Stimulated activated CD8-positive, alpha-beta memory T cell treated with anti-CD3 and anti-CD28 coated beads, Interleukin-4, amount 100 ng/mL, for 1 hour (primary cell): ENCODE measurements at regions not wholly inside any gene's neighbourhood (a gene's known extent, or its start where the extent isn't known, plus 50 kb on each side); places are given as distances from the start of the nearest gene placed in this dataset.
"Not testable (repeated sequence)": the region's sequence is repeated elsewhere in the genome, so short reads cannot be mapped to it uniquely, and the experiment has no call there.

Source experiments
- DNase-seq, 2 donors: peaks; one replicate each; pipeline ENCODE4 v3.0.0-alpha.2; 2020; ENCODE audit warnings: low read depth in 2 of 2, low spot score in 1 of 2

DNA sequence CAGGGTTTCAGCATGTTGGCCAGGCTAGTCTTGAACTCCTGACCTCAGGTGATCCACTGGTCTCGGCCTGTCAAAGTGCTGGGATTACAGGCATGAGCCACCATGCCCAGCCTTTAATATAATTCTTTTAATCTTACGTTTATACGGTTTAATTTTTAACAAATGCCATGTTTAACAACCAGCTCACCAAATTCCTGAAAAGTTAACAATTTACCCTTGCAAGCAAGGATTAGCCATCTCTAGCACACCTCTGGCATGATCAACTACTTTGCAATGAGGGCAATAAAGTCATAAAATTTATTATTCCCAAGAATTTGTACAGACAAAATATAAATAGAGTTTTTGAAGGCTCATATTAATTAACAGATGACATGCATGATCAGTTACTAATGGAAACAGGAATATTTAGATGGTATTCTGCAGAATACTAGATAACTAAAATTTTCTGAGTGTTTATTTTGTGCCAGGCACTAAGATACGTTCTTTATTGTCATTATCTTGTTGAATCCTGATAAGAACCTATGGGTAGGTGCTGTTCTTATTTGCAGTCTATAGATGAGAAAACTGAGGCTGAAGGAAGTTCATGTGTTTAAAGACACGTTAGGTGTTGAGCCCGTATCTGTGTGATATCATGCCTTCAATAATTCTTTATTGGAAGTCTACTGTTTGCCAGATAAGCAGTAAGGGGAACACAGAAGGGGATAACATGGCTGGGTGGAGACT lies 190.1 kb downstream of the CDCA7 start:
- DNase-seq: no peak

DNA sequence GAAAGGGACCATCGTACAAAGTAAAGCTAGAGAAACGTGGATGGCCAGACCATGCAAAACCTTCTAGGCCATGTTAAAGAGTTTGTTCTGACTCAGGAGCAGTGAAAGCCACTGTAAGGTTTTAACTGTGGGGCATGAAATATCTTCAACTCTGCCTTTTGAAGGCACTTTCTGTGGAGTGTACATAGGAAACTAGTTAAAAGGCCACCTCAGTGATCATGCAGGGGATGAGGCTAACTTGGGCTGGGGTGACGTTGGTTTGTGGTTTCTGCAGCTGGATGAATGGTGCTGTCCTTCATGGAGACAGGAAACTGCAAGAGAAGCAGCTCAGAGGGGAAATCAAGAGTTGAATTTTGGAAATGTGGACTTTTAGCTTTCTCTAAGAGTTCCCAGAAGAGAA lies 190.7 kb downstream of the CDCA7 start:
- no peak for DNase-seq

DNA sequence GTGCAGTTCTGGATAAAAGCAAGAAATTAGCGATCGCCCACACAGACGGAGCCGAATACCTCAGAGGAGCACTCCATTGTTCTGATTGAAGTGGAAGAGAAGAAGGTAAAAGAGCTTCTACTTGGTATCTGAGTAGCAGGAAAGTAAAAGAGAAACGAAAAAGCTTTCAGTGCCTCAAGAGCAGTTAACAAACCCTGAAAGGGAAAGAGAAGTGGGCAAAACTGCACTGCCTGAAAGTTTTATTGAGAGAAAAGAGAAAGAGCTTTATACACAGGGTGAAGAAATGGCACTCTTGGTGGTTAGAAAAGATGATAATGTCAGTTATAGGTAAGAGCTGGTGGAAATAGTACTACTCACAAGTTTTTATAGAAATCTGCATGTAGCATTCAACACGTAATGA lies 192.8 kb downstream of the CDCA7 start:
- DNase-seq: no peak

DNA sequence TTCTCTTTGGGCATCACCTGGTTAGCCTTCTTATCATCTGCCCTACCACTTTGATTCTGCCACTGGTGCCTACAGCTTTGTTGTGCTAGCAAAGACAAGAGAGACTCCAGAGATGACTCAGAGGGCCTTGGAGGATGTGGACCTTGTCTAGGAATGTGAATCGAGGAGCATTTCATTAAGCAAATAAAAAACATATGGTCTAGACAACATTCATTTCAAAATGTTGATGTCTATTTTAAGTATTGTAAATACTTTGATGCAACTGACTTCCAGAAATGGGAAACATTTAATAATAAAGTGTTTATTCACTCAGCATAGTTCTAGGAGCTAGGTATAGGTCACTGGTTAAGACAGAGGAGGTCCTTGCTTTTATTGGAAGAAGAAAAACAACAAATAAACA lies 195.5 kb downstream of the CDCA7 start:
- DNase-seq: no peak

DNA sequence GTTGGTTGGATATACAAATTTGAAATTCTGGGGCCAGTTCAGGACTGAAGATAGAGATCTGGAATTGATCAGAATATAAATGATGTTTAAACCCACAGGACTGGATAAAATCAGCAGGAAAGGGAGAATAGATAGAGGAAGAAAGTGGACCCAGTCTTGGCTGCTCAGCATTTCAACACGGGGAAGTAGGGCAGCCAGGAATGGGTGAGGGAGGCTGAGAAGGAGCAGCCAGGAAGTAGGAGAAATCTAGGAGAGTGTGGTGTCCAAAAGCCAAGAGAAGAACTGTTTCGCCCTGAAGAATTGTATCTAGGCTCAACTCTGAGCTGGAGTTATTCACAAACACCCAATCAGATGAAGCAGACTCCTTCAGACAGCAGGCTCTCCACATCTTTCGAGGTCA lies 197.9 kb downstream of the CDCA7 start:
- DNase-seq: no peak

DNA sequence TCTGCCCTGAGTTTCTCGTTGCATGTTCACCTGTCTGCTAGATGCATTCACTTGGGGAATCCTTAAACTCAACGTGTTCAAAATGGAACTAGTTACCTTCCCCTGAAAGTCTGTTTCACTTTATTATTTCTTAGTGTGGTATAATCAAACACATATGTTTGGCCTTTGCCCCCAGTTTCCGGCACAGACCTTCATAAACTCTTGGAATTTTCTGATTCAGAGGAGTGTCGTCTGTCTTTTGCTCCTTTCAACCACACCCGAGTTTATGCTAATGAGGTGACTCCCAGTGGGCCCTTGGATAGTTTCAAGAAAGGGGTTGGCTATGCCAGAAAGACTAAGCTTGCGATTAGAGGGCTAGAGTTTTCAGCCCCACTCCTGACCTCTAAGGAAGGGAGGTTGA lies 198.9 kb downstream of the CDCA7 start:
- DNase-seq: no peak

DNA sequence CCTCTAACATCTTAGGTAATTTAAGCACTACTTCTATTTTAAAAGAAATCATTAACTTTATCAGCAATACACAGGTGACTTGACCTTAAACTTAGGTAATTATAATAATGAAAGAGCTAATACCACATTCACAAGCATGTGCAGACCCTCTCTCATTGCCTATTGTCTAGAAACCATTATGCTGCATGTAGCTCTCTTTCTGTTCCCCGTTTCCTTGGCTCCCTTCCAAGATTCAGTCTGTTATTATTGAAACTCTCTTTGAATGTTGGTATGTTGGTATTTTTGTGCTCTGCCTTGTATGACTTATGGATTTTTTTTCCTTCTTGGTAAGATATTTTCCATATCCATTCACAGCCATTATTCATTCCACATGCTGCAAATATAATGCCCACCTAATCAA lies 201.2 kb downstream of the CDCA7 start:
- DNase-seq: no peak

DNA sequence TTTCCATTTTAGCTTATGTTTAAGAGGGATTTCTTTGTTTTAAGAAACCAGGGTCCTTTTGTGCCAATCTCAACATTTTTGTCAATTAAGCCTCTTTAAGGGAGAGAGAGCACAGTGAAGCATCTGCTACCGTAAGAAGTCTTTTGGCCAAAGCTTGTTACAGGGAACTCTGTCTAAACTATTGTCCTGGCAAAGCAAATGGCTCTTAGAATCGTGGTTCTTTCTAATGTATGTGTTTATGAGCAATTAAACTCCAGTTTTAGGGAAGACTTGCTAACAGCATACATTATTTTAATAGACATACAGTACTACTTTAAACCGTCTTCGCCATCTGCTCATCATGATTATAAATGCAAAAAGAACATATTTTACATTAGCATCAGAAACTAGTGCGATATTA lies 202.1 kb downstream of the CDCA7 start:
- no peak for DNase-seq

DNA sequence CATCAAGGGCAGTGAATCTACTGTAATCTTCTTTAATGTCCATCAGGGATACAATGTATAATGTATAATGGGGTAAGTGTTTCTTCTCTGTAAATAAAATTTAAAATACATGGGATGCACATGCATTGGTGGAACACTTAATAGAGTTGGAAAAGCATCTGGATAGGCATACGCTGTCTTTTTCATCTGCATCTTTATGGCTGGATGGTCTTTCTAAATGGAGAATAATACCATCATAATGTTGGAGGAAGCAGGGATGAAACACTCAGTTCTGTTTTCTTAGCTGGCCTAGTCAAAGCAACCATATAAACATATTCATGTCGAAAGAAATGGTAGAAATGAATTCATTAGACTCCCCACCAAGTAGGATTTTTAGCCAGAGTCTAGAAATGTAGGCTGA lies 202.8 kb downstream of the CDCA7 start:
- DNase-seq: no peak

DNA sequence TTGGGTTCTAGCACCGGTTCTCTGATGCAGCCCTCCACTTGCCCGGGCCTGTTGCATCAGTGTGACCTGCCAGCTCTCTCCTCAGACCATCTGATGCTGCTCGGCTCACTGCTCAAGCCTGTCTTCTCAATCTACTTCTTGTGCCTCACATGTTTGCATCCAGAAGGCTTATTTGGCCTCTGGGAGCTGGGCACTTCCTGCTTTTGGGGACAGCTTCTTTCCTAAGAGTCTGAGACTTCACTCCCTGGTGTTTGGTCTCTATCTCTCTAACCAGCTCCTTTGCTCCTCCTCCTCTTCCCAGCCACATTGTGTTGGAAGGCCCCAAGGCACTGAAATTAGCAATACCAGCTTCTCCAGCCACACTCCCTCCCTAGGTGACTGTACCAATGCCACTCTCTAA lies 212.8 kb downstream of the CDCA7 start:
- DNase-seq: no peak

DNA sequence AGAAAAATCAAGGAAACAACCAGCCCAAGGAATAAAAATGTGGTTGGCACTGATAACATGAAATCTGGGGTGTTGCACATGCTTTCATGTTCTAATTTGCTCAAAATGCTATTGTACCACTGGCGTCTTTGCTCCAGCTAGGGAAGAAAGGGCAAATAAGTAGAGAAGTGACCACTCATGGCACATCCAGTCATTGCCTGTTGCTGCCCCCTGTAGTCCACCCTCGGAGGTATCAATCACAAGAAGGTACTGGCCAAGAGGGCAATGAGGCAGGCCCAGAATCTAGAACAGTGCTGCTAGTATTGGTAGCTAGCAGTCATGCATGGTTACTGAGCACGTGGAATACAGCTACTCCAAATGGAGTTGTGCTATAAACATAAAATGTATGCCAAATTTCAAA lies 213.4 kb downstream of the CDCA7 start:
- DNase-seq: no peak

DNA sequence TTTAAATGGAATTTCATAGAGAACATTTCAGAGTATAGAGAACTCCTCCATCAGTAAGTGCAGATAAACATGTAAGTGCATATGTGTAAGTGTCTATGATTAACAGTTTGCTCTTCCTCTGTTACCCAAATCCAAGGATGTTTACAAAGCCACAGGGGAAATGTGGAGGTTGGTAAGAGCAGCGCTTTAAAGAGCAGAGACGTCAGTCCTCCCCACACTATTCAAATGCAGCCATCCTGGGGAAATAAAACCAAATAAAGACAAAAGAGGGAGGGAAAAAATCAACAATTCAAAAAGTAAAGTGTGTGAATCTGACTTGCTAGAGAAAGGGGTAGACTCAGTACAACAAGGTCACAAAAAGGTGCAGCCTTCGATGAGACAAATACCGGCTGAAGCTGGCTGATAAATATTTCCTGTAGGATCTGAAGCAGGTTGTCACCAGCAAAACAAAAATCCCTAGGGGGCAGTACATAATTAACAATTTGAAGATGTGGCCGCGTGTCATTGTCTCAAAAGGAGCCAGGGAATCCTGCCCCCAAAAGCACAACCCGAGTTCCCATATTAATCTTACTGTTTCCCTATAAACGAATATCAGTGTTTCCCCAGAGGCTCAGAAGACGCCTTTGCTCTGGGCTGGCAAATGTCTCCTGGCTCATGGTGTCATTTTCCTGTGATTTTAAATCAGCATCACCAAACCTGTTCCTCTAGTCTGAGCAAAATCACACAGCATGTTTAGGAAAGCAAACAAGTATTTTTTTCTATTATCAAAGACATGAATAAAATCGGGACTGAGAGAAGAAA lies 216.5 kb downstream of the CDCA7 start:
- no peak for DNase-seq

DNA sequence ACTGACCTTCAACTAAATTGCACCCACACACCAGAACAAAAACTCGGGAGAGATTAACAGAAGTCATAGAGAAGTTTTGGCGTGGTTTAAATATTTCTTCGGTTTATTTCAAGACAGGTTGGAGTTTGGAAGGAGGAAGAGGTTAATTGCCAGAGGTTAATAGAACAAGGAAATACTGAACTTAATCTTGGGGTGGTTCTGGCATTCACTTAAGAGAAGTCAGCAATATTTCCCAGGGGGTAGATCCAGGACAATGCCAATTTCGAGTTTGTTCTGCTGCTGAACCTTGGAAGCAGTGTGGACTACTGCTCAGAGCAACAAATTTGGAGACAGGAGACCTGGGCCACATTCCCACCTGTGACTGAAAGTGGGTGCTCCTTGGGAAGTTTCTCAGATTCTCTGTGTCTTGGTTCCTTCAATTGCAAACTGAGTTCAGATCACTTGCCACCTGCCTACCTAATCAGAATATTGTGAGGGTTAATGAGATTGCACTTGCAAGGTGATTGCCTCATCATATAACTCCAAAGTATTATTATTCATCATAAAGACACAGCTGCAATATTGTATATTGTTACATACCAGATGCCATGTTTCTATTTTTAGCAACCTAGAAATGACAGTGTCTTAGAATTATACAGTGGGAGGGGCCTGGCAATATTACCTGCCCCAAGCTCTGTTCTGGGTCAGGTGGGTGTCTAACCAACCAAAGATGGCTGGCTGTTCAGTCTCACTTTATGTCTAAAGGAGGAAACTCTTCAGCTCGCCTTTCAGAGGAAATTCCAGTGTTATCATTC lies 217.4 kb downstream of the CDCA7 start:
- no peak for DNase-seq

DNA sequence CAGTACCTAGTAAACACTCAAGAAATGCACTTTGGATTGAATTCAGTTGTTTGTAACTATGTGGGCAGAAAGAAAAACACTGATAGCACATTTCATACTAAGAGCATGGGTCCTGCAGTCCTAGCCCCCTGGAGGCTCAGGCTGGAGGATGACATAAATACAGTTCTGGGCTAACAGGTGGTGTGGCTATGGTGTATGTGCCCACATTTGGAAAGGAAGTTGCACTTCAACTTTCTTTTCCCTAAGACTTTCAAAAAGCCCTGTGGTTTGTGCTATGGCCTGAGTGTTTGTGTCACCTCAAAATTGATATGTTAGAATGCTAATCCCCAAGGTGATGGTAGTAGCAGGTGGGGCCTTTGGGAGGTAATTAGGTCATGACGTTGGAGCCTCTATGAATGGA lies 218.2 kb downstream of the CDCA7 start:
- no peak for DNase-seq

DNA sequence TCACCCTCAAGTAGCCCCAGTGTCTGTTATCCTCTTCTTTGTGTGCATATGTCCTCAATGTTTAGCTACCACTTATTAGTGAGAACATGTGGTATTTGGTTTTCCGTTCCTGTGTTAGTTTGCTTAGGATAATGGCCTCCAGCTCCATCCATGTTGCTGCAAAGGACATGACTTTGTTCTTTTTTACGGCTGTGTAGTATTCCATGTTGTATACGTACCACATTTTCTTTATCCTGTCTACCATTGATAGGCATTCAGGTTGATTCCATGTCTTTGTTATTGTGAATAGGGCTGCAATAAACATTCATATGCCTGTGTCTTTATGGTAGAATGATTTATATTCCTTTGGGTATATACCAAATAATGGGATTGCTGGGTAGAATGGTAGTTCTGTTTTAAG lies 219.1 kb downstream of the CDCA7 start:
- DNase-seq: not testable (repeated sequence)

DNA sequence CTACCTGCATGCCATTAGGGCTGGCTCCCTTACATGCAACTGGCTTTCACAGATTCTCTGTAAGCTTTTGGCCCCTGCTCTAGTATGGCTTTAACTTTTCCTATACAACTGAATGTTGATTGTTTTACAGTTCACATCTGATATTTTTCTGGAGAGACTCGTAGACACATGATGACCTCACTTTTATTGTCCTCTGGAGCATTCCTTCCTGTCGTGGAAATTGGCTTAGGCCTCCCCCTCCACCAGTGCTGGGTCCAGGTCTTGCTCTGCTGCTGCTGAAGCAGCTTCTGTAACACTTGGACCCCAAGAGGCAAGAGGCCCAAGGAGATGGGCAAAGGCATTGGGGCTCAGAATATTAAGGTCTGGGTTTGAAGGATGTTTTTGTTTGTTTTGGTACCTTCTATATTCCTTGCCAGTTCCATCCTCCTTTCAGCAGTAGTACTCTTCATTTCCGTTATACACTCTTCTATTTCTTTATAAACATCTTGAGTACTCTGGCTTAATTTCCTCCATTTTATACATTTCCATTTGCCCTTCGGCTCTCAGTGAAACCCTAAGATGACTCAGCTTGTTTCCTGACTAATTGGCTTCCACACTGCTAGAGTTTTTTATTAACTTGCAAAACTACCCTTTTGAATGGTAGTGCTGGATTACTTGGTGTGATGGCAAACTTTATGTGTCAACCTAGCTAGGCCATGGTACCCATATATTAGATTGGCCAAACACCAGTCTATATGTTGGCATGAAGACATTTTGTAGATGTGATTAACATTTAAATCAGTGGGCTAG lies 219.8 kb downstream of the CDCA7 start:
- no peak for DNase-seq

DNA sequence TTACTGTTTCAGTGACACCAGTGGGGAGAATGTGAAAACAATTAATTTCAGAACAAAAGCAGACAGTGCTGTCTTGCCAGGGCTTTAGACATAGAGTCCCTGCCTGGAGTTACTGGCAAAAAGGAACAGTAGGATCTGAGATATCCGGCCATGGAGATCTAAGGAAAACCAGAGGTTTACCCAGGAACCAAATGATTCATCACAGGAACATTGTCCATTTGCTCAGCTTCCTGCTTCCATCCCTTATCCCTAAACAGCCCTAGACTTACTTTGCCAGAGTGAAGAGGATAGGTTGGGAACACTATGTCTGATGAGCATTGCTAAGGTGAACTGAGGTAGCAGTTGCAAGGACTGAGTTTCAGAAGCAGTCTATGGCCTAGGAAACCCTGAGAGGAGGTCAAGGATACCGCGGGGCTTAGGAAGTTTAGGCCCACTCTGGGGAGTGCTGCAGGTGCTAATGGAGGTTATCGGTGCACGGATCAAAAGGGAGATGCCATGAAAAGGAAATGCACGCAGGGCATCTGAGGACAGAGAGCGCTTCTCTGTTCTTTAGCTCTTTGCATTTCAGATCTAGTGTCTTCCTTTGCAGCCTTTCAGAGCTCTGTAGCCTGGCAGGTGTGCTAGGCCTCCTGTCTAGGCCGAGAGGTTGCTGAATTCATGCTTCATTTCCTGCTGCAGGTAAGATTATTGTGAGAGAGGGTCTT lies 223.9 kb downstream of the CDCA7 start:
- DNase-seq: no peak

DNA sequence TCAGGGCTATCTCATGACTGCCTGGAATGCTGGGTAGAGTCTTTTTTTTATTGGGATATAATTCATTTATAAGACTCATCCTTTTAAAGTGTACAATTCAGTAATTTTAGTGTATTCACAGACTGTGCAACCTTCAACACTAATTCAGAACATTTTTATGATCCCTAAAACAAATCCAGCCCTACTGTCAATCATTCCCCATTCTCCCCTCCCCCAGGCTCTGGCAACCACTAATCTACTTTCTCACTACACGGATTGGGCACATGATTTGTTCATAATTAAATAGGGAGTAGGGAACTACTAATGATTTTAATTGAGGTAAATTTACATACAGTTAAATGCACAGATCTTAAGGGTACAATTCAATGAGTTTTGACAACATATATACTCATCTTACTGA lies 225.7 kb downstream of the CDCA7 start:
- no peak for DNase-seq

DNA sequence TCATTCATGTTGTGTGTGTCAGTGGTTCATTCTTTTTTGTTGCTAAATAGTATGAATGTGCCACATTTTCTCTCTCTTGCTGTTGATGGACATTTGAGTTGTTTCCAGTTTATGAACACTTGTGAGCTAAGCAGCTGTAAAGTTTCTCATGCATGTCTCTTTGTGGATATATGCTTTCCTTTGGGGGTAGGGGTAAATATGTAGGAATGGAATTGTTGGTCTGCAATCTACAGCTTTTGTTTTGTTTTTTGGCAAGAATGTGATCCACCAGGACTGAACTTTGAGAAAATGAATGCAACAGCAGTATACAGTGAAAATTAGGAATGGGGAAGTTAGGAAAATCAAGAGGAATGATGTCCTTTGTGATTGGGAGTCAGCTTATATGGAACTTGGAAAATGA lies 226.3 kb downstream of the CDCA7 start:
- DNase-seq: no peak

DNA sequence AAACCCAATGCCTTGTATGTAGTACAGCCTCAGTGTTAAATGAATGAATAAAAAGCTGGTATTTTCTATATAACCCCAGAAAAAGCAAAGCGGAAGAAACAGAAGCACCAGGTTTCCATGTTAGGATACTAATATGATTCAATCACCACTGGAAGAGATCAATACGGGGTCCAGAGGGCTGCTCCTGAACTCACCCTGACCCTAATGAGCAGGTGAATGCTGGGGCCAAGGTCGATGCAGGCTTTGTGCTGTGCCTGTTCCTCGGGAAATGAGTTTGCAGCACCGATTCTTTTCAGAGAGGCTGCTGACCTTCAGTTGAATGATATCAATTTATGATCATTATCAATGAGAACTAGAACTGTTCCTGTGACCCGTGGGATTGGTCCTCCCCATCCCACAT lies 228.5 kb downstream of the CDCA7 start:
- DNase-seq: no peak

DNA sequence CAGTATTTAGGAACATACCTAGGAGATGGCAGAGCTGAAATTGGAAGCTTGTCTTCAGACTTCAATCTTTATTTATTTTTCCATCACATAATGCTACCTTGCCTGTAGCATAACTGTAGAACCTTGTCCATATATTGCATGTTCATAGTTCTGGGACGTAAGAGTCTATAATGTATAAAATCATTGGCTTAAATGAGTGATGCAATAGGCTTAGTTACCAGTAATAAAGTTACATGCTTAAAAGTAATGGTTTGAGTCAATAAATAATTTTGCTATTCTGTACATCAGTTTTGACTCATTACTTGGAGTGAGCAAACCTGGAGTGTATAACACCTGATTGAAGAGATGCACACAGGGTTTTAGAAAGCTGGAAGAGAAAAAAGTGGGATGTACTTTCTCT lies 229.3 kb downstream of the CDCA7 start:
- no peak for DNase-seq
